ENCODE measurements at regions not wholly inside any gene's neighbourhood (a gene's known extent, or its start where the extent isn't known, plus 50 kb on each side); places are given as distances from the start of the nearest gene placed in this dataset.

GRCh38 chr6:164214066-164214465 is 799.5 kb downstream of the QKI start:
- DNase-seq (ENCODE audit: low spot score), result no peak

DNA sequence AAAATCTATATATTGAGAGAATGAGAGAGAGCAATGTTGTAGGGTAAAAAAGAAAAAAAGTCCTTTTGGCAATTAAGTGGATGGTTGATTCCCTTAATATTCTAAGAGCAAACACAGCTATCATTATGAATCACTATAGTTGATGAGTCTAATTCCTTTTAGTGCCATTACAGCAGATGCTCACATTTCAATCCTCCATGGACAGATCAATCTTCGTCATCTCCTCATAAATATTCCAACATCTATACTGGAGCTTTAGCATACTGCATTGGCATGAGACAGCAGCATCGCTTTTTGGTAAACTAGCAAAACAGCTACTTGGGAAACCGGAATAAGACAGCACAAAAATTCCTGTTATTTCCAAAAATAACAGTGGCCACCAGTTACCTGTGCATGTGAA is 796.7 kb downstream of the QKI start:
- no peak for DNase-seq (ENCODE audit: low spot score)

- no peak for DNase-seq (ENCODE audit: low spot score)
Observed at GRCh38 chr6:164210783-164211182, 796.3 kb downstream of the QKI start.

DNA sequence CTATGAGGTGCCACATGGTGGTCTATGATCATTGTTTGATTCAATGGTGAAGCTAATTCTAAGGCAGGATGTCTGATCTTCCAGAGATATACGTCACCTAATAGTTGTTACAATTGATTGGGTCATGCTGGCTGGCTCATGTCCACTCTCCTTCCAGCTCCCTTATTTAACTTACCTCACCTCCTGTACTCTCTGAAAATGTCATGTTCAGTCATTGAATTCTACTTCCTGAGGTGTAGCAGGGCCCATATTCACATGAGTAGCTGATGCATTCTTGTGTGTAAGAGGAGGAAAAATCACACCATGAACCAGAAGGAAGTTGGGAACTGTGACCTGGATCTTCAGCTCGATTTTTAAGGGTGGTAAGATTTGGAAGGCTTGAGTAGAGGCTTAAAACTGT is 795.8 kb downstream of the QKI start:
- no peak for DNase-seq (ENCODE audit: low spot score)

- DNase-seq (ENCODE audit: low spot score), result no peak
Observed at GRCh38 chr6:164208371-164208770, 793.9 kb downstream of the QKI start.

DNA sequence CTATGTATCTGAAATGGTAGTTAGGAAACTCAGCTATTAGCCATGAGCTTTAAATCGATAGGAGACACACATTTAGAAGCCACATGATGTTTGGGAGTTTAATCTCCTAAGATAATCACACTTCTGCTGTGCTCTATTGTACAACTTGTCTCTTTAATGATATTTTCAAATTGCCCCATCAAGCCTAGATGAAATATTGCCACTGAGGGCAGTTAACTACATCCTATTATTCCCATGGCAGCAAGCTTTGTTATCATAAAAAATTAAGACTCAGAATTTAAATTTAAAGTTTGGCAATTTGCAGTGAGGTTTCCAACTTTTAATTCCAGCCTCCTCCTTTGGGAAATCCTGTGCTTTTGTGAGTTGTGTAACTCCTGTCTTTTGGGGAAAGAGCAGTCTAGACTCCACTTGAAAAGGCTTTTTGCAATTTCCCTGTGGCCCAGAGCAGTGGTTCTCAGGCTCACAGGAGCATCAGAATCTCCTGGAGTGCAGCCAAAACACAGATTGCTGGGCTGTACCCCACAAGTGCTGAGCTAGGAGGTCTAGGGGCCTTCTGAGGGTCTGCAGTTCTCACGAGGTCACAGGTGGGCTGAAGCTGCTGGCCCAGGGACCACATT is 792.4 kb downstream of the QKI start:
- DNase-seq (ENCODE audit: low spot score), result no peak

GRCh38 chr6:164200071-164200470 is 785.6 kb downstream of the QKI start:
- no peak for DNase-seq (ENCODE audit: low spot score)

DNA sequence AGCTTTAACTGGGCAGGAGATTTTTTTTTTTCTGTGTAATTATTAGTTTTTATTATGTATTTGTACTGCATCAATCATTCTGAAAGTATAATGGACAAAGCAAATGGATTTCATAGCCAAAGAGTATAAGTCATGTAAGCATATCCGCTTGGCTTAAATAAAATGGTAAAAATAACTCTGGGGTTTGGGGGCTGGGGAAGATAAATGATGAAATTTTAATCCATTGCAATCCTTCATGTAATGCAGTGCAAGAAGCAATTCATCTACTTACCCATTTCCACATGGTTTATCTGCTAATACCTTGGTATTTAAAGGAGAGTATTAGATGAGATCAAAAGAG is 781.4 kb downstream of the QKI start:
- DNase-seq (ENCODE audit: low spot score), result no peak

DNA sequence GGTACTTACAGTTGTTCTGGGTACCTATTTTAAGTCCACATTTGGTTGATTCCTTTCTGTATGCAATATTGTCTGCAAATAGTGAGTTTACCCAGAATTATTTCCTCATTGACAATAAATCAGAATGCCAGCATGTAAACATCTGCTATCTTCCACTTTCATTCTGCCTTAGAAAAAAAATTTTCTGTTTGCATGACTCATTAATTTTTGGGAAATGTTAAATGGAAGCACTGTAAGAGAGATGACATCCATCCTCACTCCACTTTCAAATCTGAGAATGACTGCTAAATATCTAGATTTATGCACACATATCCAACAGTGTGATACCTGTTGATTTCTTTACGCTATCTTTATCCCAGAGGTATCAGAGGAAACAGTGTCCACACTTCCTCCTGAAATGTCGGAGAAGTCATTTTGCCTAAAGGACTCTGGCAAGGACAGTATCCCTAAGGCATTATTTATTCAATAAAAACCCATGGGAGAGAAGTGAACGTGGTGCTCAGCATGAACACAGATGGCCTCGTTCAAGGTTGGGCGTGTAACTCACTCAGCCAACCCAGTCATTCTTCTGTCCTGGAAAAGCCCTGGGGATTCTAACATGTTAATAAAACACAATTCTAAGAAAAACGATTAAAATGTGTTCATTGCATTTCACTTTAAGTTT is 780.9 kb downstream of the QKI start:
- no peak for DNase-seq (ENCODE audit: low spot score)

GRCh38 chr6:164188861-164189260 is 774.3 kb downstream of the QKI start:
- DNase-seq (ENCODE audit: low spot score), result no peak

DNA sequence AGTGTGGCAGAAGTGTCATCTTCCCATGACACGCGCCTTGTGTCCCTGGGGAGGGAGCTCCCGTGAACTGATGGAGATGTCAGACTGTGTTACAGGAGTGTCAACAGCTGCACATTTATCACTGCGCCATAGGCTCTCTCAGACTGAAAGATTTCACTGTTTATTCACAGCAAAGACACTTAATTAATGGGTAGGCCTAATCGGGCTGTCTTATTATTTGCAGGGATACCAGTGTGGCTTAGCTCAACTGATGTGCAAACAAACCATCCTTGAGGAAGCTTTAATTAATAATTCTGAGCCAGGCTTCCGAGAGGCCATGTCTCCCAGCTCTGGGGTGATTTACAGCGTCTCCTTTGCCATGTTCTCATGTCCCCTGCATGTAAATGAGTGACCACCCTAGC is 771.0 kb downstream of the QKI start:
- DNase-seq (ENCODE audit: low spot score), result no peak

DNA sequence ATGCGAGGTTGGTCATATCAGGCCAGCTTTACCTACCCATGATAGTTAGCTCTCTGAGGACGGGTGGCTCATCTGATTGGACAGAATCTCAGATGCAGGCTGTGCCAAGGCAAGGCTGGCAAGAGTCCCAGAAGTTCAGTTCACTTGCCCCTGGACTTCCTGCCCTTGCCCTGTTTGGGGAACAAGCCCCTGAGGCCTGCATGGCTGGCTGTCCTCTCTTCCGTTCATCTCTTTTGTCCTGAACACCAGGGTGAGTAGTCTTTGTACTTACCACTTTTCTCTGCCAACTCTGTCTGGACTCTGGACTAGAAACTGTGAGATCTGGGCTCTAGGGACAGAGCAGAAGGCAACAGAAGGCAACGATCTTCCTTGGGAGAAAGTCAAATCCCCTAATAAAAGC is 769.9 kb downstream of the QKI start:
- DNase-seq (ENCODE audit: low spot score), result no peak

- no peak for DNase-seq (ENCODE audit: low spot score)
Observed at GRCh38 chr6:164183556-164184123, 769.1 kb downstream of the QKI start.

GRCh38 chr6:164178679-164179332 is 764.3 kb downstream of the QKI start:
- no peak for DNase-seq (ENCODE audit: low spot score)

DNA sequence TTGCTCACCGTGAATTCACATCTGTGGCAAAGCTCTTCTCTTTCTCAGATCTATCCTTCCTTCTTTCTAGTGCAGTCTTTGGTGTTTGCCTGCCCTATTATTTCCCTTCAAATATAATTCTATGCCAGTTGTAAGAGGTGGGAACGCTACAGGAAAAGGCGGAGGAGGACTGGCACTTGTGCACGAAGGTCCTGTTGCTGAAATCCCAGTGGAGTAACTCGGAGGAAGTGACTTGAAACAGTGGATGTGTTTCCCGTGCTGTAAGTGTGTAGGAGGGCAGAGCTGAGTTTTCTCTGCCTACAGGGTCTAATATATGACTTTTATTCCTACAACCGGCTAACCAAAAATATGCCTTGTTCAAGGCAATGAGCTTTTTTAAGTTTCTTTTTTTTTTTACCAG is 754.8 kb downstream of the QKI start:
- DNase-seq (ENCODE audit: low spot score), result no peak

DNA sequence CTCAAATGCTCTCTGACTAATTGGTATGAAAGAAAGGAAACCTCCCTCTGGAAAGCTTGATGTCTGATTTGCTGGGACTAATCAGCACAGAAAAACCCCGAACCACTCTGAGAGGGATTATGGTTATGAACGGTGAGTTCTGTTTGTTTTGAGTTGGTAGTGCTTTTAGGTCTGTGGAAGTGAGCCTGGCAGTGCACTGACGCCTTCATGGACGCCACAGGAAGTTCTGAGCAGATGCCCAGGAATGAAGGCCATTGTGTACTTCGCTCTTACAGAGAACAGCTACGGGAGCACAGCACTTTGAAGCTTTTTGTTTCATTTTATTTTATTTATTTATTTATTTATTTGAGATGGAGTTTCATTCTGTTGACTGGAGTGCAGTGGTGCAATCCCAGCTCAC is 754.1 kb downstream of the QKI start:
- DNase-seq (ENCODE audit: low spot score), result no peak

- DNase-seq (ENCODE audit: low spot score), result no peak
Observed at GRCh38 chr6:164167873-164168405, 753.4 kb downstream of the QKI start.

GRCh38 chr6:164166996-164167395 is 752.5 kb downstream of the QKI start:
- DNase-seq (ENCODE audit: low spot score), result no peak

DNA sequence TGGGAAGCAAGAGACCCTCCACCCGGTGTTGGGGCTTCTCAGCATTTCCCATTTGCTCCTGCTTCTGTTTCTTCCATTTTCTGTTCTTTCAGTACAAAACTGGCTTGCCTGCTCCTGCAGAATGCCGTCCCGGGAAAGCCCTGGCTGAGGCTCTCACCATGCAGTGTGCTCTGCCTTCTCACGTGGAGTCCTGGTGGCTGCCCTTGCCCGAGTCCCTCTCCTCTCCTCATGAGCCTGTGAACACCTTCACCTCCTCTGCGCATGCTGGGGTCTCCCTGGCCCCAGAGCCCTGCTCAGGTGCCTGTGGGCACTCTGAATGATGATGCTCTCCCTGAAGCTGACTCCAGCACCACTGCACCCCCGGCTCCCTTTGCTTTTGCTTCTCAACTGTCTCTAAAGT is 752.0 kb downstream of the QKI start:
- DNase-seq (ENCODE audit: low spot score), result no peak

- no peak for DNase-seq (ENCODE audit: low spot score)
Observed at GRCh38 chr6:164164876-164165275, 750.4 kb downstream of the QKI start.

DNA sequence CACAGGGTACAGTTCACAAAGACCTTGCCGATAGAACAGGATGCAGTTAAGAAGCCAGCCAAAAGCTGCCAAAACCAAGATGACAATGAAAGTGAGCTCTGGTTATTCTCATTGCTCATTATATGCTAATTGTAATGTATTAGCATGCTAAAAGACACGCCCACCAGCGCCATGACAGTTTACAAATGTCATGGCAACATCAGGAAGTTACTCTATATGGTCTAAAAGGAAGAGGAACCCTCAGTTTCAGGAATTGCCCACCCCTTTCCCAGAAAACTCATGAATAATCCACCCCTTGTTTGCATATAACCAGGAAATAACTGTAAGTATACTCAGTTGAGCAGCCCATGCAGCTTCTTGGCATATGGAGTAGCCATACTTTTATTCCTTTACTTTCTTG is 748.7 kb downstream of the QKI start:
- DNase-seq (ENCODE audit: low spot score), result no peak

GRCh38 chr6:164159061-164159460 is 744.5 kb downstream of the QKI start:
- DNase-seq (ENCODE audit: low spot score), result no peak

- no peak for DNase-seq (ENCODE audit: low spot score)
Observed at GRCh38 chr6:164154588-164154987, 740.1 kb downstream of the QKI start.
